NCI-H2107 treated with DMSO at 0.1 percent for 48 hours (cell line): ENCODE measurements at regions not wholly inside any gene's neighbourhood (a gene's known extent, or its start where the extent isn't known, plus 50 kb on each side); places are given as distances from the start of the nearest gene placed in this dataset.
A peak's percentile ranks its signal among the peaks of the same experiment; 100 is the strongest.

Experiments used
- DNase-seq: peaks from one replicate; lab custom pipeline; 2025; ENCODE audit not compliant: unreplicated experiment; lab: John Stamatoyannopoulos, UW

DNA sequence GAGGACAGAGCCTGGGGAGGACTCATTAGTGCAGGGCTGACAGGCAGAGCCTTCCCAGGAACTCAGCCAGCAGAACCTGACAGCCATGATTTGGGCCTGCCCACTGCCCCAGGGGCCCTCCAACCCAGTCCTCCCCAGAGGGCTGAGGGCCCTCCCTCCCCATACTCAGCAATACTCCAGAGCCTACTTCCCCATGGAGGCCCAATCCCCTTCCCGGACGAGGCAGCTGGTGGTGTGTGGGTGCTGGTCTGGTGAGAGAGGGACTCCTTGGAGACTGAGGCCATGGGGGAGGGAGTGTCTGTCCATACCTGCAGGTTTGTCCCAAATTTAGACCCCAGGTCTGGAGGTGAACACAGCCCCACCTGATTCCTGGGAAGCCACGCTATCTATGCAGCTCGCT, 120.9 kb upstream of the MLN start:
- DNase-seq = no peak

DNA sequence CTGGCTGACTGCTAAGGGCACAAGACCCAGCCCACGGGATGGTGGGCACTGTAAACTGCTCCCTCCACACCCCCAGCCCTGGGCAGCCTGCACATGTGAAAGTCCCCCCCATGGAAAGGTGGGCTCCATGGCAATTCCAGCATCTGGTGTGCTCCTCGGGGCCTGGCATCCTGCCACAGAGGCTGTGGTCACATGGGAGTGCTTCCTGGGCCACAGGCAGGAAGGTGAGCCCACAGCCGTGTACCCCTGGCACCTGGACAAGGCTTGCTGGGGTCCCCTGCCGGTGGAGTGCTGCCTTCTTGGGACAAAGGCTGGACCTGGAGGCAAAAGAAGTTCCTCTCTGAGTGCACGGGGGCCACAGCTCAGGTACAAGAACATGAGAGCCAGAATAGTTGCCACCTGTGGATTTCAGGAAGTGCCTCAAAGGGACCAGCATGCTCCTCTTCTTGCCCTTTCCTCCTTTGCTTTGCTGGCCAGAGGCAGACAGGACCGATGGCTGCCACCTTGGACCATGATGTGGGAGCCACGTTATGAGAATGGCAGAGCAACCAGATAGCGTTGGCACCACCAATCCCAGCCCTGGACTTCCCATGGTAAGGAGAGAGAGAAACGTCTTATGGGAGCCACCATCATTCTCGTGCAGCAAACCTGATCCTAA, 120.2 kb upstream of the MLN start:
- no peak for DNase-seq

DNA sequence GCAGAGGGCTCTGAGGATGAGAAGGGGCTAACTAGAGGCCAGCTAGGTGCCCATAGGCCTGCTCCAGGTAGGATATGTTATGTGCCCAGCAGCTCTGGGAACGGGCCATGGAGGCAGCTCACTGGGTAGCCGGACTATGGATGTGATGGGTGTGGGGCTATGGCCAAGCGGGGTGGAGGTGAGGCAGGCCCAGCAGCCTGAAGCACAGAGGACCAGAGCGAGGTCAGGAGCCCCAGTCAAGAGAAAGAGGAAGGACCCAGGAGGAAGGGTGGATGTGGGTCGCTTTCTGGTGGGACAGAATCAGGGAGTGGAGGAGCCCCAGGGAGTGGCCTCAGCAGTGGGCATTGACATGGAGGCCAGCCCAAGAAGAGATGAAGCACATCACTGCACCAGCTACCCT, 117.9 kb upstream of the MLN start:
- DNase-seq = no peak

DNA sequence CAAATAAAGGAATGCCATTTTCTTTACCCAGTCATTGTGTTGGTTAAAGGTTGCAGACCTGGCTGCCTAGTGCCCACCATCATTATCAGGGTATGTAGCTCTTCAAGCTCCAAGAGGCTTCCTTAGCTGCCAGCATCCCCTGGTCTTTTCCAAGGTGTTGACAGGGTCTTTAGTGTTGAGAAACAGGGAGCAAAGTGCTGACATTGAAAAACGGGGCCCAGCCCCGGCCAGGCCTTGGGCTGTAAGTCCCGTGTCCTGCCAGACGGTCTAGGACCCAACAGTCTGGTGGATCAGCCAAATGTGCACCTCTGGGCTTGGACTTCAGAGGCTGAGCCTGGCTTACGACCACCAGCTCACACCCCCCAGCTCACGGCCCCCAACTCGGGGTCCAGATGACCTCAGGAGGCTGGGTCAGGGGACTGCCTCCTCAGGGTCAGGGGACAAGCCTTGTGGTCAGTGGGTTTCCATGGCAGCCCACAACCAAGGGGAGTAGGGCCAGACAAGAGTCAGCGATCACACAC, 114.4 kb upstream of the MLN start:
- no peak for DNase-seq

DNA sequence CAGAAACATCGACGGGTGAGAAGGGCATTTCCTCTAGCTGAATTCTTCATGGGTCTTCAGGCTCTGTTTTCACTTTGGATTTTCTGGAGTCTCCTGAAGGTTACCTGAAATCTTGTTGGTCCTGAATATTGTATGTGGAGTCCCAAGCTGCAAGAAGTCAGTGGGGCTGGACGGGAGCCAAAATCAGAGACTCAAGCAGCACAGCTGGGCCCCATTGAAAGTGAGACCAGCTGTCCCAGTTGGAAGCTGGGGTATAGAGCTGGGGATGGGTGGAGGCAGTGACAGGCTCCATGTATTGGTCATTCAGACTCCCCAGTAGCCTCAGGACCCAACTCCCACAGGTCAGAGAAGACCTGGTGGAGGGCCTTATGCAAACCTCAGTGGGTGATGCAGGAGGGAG, 111.3 kb upstream of the MLN start:
- DNase-seq = no peak

DNA sequence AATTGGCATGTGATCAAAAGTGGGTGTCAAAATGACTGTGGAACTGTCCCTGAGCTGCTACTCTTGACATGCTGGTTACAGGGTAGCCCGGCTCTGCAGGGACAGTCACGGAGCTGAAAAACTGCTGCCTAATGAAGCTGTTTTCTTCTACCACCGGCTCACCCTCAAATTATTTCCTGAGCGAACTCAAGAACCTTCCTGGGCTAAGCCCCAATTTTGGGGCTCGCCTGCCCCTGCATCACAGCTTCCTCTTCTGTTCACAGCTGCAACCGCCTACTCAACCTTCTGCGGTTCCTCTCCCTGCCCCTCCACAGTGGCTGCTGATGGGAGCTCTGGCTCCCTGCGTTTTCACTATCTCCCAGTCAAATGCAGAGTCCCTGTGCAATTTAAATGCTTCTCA, 110.8 kb upstream of the MLN start:
- DNase-seq = no peak

DNA sequence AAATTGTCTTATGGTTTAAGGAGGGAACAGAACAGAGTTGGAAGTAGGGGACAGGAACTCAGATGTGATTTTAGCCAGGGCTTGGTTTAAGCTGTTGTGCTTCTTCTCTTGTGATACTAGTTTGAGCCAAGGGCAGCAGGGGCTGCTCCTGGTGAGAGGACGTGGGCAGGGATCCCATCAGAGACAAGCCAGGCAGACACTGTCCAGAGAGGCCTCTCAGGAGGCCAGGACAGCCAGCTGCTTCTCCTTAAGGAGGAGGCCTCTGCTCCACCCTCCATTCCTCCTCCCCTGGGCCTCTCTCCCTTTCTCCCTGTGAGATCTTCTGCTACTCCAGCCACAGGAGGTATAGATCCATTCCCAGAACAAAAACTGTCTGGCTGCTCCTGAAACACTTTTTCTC, 108.4 kb upstream of the MLN start:
- no peak for DNase-seq

DNA sequence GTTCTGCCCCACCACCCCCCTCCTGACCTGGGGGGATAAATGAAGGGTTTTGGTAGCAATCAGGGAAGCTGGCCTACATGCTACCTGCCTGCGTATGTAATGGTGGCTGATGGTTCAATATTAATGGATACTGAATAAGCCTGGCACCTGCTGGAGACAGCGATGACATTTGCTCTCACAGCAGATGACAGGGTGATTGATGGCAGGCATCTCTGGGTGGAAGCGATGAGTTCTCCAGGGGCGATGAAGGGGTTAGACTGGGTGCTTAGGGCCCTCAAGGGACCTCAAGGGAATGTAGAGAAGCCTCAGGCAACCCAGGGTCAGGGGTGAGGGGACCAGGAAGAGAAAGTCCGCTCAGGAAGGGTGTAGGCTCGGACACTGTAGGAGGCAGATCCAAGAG, 107.7 kb upstream of the MLN start:
- DNase-seq = no peak

DNA sequence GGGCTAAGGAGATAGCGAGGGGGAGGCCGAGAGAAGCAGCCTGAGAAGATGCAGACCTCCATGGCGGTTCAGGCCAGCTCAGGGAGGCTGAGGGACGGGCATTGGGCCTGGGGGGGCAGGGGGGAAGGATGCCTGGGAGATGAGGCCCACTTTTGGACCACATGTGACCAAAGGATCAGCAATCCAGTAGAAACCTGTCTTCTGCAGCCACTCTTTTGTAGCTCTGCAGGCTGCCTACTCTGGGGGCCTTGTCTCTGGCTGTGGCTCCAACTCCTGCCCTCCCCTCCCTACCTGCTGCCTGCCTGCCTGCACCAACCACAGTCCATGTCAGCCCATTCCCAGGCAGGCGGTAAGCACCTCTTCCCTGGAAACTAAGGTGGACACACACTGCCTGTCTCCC, 106.8 kb upstream of the MLN start:
- no peak for DNase-seq

DNA sequence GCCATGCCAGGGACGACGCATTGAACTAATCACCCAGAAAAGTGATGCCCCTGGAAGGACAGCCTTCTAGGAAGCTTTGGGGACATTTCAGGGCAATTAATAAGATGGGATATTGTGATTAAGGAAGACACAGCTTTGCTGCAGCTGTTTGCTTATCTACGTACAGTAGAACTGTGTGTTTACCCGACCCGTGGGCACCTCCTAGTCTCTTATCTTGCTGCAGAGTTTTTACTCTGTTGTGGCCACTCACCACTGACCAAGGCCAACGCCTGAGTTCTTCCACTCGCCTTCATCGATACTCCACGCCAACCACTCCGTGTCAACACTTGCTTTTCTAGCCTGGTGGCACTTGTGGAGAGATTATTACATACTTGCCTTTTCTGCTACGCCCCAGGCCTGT, 105.9 kb upstream of the MLN start:
- no peak for DNase-seq

DNA sequence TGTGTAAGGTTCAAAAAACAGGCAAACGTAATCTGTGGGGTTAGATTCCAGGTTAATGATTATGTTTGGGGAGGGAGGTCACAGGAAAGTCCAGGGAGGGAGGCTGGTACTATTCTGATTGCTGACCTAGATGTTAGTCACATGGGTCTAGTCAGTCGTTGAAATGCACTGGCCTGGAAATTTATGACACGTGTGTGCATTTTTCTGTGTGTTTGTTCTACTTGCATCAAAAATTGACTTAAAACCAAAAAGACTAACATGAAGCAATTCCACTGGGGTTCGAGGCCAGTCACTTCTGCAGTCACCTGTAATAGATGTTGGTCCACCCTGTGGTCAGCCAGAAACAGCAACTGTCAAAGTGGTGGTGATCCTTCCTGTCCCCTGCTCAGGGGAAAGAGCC, 104.2 kb upstream of the MLN start:
- no peak for DNase-seq

DNA sequence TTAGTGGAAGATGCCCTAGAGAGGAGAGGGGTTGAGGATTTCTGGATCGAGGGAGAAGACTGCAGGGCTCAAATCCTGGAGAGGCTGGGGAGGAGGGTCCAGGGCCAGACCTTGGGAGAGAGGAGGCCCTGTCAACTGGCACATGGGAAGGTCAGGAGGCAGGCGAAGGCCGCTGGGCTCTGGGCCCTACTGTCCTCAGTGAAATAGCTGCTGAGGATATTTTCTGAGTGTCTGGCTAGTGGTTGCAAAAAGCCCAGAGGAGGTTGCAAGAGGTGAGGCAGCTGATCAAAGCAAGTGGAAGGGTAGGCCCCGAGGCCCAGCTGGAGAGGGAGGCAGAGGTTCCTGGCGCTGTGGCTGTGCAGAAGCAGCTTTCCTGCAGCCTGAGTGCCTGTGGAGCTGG, 103.4 kb upstream of the MLN start:
- DNase-seq = no peak

DNA sequence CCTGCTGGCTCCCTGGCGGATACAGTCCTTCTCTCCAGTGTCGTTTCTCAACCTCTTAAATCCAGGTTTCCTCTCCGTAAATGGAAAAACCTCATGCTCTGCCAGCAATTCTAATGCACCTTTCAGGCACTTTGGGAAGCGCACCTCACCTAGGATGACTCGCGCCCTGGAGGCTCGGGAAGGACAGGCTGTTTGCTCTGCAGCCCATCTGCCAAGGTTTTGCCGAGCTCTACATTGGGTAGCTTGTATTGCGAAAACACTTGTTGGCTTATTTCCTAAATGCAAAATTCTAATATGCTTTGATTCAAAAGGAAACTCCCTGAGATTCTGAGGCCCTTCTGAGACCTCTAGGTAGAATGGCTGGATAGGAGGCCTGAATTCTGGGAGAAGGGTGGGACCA, 102.6 kb upstream of the MLN start:
- DNase-seq = no peak

DNA sequence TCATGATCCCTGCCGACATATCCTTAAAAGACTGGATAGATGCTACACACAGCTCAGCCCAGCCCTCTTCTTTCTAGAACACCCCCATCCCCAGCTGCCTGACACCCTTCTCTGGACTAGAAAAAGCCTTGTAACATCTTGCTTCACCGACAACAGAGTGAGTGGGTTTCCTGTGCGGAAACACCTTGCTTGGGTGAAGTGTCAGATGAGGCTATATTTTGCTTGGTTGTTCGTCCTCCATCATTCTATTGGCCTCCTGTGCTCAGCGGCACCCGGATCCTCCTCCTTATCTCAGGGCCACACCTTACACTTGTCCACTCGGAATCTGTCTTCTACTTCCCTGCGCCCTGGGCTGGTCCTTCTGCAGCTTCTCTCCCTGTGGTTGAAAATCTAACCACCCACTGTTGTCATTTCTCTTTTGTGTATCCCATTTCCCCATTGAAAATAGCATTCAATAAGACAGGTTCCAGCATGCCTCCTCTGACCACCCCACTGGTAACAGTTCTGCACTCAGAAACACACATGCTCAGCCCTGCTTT, 101.3 kb upstream of the MLN start:
- DNase-seq = peak; percentile 17

DNA sequence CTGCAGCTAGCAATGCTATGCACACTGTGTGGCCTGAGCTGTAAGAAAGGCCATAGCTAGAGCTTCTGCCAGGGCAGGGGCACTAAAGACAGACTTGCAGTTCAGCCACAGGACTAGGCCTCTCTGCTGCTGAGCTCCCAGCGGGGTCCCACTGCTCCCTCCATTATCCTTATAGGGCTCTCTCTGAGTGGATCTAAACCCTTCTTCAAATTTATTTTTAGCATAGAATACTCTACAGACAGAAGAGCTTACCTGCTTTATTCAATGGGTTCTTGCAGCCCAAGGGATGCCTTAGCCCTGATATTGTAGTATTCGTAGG, 100.9 kb upstream of the MLN start:
- DNase-seq = no peak

DNA sequence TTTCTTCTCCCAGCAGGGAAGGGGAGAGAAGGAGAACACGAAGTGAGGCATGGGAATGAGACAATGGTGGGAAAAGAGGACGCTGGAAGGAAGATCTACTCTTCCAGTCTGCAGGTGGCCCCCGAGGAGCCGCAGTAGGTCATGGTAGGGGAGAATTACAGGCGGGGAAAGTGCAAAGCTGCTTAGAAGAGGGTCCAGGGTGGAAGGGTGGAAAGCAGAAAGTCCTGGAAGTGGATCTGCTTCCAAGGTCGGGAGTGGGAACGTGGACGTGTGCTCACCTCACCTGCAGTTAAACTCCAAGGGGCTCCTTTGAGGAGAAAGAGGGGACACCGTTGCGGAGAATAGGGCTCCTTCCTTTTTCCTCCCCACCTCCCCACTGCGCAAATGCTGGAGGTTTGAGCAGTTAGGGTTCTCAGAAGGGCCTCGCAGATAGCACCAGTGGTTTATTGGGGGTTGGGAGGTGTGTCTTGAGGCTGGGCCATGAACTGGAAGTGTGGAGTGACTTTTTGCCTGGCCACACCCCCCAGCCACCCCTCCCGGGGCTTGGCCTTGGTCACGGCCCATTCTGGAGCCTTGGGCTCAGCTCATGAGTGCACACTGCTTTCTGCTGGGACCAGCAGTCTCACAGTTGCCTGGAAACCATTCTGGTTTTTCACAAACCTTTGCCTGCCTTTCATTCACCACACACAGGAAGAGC, 100.4 kb upstream of the MLN start:
- no peak for DNase-seq

DNA sequence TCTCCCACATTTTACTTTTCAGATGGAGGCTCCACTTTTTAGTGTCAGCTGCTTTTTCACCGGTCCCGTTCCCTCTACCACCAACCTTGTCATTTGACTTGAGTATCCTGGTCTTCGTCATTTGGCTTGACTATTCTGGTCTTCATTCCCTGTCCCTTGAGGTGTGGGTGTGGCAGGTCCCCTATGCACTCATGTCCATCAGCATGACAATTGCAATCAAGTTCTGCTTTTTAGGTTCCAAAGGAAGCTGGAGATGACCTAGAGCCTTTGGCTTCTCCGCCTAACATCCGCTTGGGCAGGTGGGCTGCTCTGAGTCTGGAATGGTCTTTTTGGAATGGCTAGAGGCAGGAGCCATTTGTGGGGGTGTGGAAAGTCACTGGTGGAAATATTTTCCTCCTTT, 99.8 kb upstream of the MLN start:
- no peak for DNase-seq

DNA sequence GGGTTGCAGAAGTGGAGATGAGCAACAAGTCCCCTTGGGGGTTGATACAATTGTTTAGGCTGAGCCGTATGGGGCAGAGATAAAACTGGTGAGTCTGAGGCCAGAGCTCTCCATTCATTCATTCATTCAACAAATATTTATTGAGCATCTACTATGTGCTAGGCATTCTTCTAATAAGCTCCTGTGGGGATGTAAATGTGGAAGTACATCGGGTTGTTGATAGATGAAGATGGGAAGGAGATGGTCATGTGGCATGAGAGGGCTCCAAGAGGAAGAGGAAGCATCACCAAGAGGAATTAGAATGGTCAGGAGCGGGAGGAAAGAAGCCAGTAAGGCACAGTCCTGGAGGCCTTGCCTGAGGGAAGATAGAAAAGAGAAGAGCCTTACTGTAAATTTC, 98.7 kb upstream of the MLN start:
- DNase-seq = no peak

DNA sequence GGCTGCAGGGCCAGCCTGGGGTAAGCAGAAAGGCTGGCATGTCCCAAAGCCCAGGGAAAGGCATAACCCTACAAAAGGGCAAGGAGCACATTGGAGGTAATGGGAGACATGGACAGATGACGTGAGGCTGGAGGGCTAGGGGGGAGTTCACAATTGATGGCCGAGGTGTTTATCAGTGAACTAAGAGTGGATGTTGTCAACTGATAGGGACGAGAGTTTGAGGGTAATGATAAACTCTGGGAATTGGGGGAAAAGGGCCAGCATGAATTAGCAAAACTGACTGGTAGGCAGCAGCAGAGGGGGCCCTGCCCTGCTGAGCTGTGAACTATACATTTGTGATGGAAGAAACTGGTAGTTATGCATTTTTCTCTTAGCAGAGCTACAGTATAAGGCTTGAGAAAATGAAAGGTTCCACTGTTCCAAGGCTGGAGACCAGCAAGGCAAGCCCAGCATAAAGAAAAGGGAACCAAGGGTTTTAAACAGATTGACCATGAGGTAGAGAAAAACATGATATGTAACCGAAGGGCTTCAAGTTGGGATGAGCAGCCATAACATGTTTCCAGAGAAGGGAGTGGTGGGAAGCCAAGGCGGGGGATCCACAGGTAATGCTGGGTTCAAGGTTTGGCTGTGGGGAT, 98.1 kb upstream of the MLN start:
- no peak for DNase-seq

DNA sequence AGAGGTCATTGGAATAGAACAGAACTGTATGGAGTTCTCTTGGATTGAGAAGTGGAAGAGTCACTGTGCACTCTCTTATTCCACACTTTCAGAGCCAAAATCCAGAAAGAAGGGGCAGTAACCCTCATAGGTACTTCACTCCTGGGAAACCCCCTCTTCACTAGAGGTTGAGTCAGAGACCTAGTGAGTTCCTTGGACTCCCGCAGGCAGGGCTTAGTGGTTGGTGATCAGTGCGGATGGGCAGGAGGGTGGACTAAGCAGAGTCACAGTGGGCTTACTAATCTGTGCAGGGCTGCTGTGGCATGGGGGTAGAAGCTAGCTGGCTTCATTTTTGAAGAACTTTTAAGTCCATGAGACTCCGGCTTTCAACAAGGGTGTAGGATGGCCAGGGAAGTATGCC, 95.0 kb upstream of the MLN start:
- DNase-seq = no peak

DNA sequence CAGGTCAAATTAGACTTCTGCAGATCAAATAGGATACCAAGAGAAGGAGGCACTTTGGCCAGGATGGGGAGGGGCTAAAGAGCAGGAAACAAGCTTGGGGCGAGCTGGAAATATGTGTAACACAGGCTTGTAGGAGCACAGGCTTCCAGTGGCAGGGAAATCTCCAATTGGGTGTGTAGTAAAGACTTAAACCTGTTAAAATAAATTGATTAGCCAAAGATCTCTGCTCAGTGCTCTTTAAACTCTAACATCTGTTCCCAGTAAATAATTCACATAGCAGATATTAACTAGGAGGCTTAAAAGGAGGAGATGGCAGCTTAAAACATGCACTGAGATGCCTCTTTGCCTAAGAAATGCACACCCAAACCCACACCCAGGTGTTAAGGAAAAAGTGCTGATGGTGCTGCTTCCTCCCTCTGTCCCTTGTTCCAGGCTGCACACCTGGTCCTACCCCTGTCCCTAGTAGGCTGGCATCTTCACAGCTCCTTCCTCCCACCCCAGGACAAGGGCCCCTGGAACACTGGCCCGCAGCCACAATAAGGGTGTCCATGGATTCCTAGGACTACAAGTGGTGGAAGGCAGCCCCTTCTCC, 93.5 kb upstream of the MLN start:
- no peak for DNase-seq
